OCI-LY3 (cell line): ENCODE measurements at regions not wholly inside any gene's neighbourhood (a gene's known extent, or its start where the extent isn't known, plus 50 kb on each side); places are given as distances from the start of the nearest gene placed in this dataset.

Experiments
- EZH2phosphoT487 ChIP-seq: fragments of 200-600 bp; shearing (Covaris generic); IDR thresholded peaks from 2 replicates; pipeline ENCODE4 v1.6.1; 2018; ENCODE audit warnings: antibody characterized with exemption, mixed run types, low read depth
- TF ChIP-seq, protein P1 (sequence below): fragments of 200-600, 300-600 bp; sonication (generic); IDR thresholded peaks from 2 replicates; pipeline ENCODE4 v1.5.1; 2014; ENCODE audit warnings: antibody characterized with exemption, low read length, low read depth

DNA sequence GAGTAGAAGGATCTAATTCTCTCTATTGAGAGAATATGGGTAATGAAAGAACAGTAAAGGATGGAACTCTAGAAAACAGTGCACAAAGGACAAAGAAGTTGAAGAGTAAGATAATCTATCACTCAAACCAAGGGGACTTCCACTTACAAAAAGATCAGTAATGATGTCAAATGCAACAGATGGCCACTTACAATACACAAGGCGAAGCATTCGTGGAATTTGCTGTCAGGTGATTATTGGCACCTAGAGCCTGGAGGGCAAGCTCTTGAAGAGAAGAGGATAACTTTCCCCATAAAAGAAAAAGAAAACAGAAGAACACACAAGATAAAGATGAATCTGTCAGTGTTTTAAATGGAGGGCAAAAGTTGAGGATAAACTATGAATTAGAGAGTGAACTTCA, 256.0 kb upstream of the TCF21 start:
- TF ChIP-seq, protein P1, sequence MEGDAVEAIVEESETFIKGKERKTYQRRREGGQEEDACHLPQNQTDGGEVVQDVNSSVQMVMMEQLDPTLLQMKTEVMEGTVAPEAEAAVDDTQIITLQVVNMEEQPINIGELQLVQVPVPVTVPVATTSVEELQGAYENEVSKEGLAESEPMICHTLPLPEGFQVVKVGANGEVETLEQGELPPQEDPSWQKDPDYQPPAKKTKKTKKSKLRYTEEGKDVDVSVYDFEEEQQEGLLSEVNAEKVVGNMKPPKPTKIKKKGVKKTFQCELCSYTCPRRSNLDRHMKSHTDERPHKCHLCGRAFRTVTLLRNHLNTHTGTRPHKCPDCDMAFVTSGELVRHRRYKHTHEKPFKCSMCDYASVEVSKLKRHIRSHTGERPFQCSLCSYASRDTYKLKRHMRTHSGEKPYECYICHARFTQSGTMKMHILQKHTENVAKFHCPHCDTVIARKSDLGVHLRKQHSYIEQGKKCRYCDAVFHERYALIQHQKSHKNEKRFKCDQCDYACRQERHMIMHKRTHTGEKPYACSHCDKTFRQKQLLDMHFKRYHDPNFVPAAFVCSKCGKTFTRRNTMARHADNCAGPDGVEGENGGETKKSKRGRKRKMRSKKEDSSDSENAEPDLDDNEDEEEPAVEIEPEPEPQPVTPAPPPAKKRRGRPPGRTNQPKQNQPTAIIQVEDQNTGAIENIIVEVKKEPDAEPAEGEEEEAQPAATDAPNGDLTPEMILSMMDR = no peak
- no peak for TF ChIP-seq EZH2phosphoT487
